ENCODE measurements at regions not wholly inside any gene's neighbourhood (a gene's known extent, or its start where the extent isn't known, plus 50 kb on each side); places are given as distances from the start of the nearest gene placed in this dataset.

GRCh38 chr2:238741277-238741676 is 106.6 kb upstream of the TWIST2 start:
- Histone ChIP-seq H3K4me3 (ENCODE audit: insufficient read depth, low read length, poor library complexity, severe bottlenecking) (no peak overlapping the region), H3K79me2 (ENCODE audit: insufficient read depth, low read length) (no peaks in the 10 kb centered on the region), H3K27me3 (ENCODE audit: low read length) (no peaks in the 10 kb centered on the region), H3K36me3 (ENCODE audit: low read length) (no peaks in the 10 kb centered on the region), H3K9me3 (ENCODE audit: insufficient read depth, low read length) (no peaks in the 10 kb centered on the region), H3K9me2 (replicated peaks; ENCODE audit: insufficient read depth, low read length) (no peaks in the 10 kb centered on the region), H3K9ac (ENCODE audit: low read length) (no peak overlapping the region), H3F3A (ENCODE audit: insufficient read depth) (no peaks in the 10 kb centered on the region), H3K27ac (ENCODE audit: low read depth, low read length) (no peak overlapping the region), H4K20me1 (ENCODE audit: low read depth, low read length) (no peaks in the 10 kb centered on the region), H2AFZ (ENCODE audit: low read depth, low read length, severe bottlenecking) (no peak overlapping the region), H3K4me2 (ENCODE audit: low read depth, low read length, poor library complexity, severe bottlenecking) (no peak overlapping the region)
- no peak for TF ChIP-seq EZH2phosphoT487 (conservative IDR thresholded peaks at IDR 0.05; ENCODE audit: low read length)
- no peak for TF ChIP-seq CTCF (IDR thresholded peaks at IDR 0.05; ENCODE audit: insufficient read depth, low read length, poor library complexity, severe bottlenecking)

- Histone ChIP-seq H3F3A (ENCODE audit: insufficient read depth) (no peaks in the 10 kb centered on the region), H3K9ac (ENCODE audit: low read length) (no peak overlapping the region), H3K4me3 (ENCODE audit: insufficient read depth, low read length, poor library complexity, severe bottlenecking) (no peak overlapping the region), H3K79me2 (ENCODE audit: insufficient read depth, low read length) (no peaks in the 10 kb centered on the region), H3K9me2 (replicated peaks; ENCODE audit: insufficient read depth, low read length) (no peaks in the 10 kb centered on the region), H3K27me3 (ENCODE audit: low read length) (no peaks in the 10 kb centered on the region), H3K4me2 (ENCODE audit: low read depth, low read length, poor library complexity, severe bottlenecking) (no peak overlapping the region), H3K9me3 (ENCODE audit: insufficient read depth, low read length) (no peaks in the 10 kb centered on the region), H3K36me3 (ENCODE audit: low read length) (no peaks in the 10 kb centered on the region), H4K20me1 (ENCODE audit: low read depth, low read length) (no peaks in the 10 kb centered on the region), H2AFZ (ENCODE audit: low read depth, low read length, severe bottlenecking) (no peak overlapping the region), H3K27ac (ENCODE audit: low read depth, low read length) (no peak overlapping the region)
- TF ChIP-seq CTCF (IDR thresholded peaks at IDR 0.05; ENCODE audit: insufficient read depth, low read length, poor library complexity, severe bottlenecking), result no peak
- no peak for TF ChIP-seq EZH2phosphoT487 (conservative IDR thresholded peaks at IDR 0.05; ENCODE audit: low read length)
Observed at GRCh38 chr2:238742066-238742465, 105.8 kb upstream of the TWIST2 start.

- no peaks in the 10 kb centered on the region for H3K9me2 ChIP-seq (replicated peaks; ENCODE audit: insufficient read depth, low read length)
- H3K79me2 ChIP-seq (ENCODE audit: insufficient read depth, low read length), result no peaks in the 10 kb centered on the region
- no peak overlapping the region for H3K9ac ChIP-seq (ENCODE audit: low read length)
- no peaks in the 10 kb centered on the region for H4K20me1 ChIP-seq (ENCODE audit: low read depth, low read length)
- H3K4me2 ChIP-seq (ENCODE audit: low read depth, low read length, poor library complexity, severe bottlenecking), result no peak overlapping the region
- H3F3A ChIP-seq (ENCODE audit: insufficient read depth), result no peaks in the 10 kb centered on the region
- no peaks in the 10 kb centered on the region for H3K36me3 ChIP-seq (ENCODE audit: low read length)
- no peak for TF ChIP-seq CTCF (IDR thresholded peaks at IDR 0.05; ENCODE audit: insufficient read depth, low read length, poor library complexity, severe bottlenecking)
- no peak for TF ChIP-seq EZH2phosphoT487 (conservative IDR thresholded peaks at IDR 0.05; ENCODE audit: low read length)
- H3K27me3 ChIP-seq (ENCODE audit: low read length), result no peaks in the 10 kb centered on the region
- no peaks in the 10 kb centered on the region for H3K9me3 ChIP-seq (ENCODE audit: insufficient read depth, low read length)
- no peak overlapping the region for H2AFZ ChIP-seq (ENCODE audit: low read depth, low read length, severe bottlenecking)
- H3K4me3 ChIP-seq (ENCODE audit: insufficient read depth, low read length, poor library complexity, severe bottlenecking), result no peak overlapping the region
- H3K27ac ChIP-seq (ENCODE audit: low read depth, low read length), result no peak overlapping the region
Observed at GRCh38 chr2:238742664-238743063, 105.2 kb upstream of the TWIST2 start.
